ENCODE measurements at regions not wholly inside any gene's neighbourhood (a gene's known extent, or its start where the extent isn't known, plus 50 kb on each side); places are given as distances from the start of the nearest gene placed in this dataset.

DNA sequence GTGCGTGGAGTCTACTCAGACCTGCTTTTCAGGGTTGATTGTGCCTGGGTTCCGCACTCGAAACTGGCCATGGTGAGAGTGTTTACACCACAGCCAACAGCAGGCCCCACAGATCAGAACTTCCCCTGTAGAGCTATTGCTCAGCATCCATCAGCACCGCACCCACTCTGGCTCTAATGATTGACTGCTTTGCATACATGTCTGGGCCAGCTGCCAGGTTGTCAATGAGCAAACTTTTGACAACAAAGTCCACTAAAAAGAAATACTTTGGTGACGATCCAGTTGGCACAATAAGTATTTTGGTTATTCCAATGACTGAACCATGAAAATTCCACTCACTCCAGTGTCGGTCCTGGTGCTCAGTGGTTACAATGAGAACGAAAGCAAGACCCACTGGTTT is 190.7 kb downstream of the FOXL1 start:
- H3K4me1 ChIP-seq (ENCODE audit: low read depth), result no peaks in the 10 kb centered on the region
- no peaks in the 10 kb centered on the region for H3K9me3 ChIP-seq
- intact Hi-C loops (cut with DNase I, micrococcal nuclease), result no loop called here
- no peak overlapping the region for H3K4me3 ChIP-seq
- ATAC-seq (no peak), DNase-seq (no peak)
- TF ChIP-seq, protein P1, sequence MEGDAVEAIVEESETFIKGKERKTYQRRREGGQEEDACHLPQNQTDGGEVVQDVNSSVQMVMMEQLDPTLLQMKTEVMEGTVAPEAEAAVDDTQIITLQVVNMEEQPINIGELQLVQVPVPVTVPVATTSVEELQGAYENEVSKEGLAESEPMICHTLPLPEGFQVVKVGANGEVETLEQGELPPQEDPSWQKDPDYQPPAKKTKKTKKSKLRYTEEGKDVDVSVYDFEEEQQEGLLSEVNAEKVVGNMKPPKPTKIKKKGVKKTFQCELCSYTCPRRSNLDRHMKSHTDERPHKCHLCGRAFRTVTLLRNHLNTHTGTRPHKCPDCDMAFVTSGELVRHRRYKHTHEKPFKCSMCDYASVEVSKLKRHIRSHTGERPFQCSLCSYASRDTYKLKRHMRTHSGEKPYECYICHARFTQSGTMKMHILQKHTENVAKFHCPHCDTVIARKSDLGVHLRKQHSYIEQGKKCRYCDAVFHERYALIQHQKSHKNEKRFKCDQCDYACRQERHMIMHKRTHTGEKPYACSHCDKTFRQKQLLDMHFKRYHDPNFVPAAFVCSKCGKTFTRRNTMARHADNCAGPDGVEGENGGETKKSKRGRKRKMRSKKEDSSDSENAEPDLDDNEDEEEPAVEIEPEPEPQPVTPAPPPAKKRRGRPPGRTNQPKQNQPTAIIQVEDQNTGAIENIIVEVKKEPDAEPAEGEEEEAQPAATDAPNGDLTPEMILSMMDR (IDR thresholded peaks at IDR 0.05), result no peak
- no peaks in the 10 kb centered on the region for H3K36me3 ChIP-seq (ENCODE audit: low read depth)

DNA sequence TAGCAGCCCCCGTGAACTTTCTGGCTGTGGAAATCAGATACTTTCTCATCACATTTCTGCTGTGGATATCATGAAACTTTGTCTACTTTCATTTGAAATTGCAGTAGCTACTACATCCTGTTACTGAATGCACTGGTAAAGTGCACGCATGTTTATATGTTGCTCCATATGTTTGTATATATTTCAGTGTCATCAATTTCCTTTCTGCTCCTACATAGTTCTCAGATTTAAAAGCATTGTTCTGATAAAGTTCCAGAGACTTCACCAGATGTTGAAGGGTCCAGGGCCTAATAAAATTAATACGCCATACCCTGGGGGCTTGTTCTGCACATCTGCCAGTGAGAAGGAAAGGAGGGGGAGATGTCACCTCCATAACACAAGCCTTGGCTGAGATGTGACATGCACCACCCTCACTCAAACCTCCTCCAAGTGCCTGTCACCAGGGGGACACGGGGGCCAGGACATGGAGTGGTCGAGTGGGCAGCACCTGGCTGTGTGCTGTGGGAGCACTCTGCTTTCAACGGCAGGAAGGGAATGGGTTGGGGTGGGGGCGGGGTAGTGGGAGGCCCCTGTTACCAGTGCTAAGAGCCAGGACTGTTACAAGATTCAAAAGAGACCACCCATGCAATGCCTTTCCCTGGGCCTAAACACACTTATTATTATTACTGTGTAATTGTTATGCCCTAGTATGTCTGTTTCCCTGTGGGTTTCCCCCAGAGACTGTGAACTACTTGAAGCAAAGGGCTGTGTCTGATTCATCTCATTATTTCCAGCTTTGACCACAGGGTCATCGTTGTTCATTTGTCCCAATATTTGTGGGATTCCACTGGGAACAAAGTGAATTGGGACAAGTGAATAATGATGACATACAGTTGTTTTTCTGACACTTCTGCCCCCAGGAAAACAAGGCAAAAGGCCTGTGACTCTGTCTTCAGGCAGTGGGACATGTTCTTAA is 193.4 kb downstream of the FOXL1 start:
- ATAC-seq, result no peak
- no peaks in the 10 kb centered on the region for H3K36me3 ChIP-seq (ENCODE audit: low read depth)
- H3K4me1 ChIP-seq (ENCODE audit: low read depth), result no peaks in the 10 kb centered on the region
- DNase-seq, result no peak
- no peak overlapping the region for H3K4me3 ChIP-seq
- intact Hi-C loops (cut with DNase I, micrococcal nuclease), result loop anchor here in 1 of 2 donors (5.0 kb wide), 1 partner anchor 199 kb away; no protein-coding TSS in a partner anchor
- no peaks in the 10 kb centered on the region for H3K9me3 ChIP-seq
- TF ChIP-seq, protein P1 (IDR thresholded peaks at IDR 0.05), result no peak

DNA sequence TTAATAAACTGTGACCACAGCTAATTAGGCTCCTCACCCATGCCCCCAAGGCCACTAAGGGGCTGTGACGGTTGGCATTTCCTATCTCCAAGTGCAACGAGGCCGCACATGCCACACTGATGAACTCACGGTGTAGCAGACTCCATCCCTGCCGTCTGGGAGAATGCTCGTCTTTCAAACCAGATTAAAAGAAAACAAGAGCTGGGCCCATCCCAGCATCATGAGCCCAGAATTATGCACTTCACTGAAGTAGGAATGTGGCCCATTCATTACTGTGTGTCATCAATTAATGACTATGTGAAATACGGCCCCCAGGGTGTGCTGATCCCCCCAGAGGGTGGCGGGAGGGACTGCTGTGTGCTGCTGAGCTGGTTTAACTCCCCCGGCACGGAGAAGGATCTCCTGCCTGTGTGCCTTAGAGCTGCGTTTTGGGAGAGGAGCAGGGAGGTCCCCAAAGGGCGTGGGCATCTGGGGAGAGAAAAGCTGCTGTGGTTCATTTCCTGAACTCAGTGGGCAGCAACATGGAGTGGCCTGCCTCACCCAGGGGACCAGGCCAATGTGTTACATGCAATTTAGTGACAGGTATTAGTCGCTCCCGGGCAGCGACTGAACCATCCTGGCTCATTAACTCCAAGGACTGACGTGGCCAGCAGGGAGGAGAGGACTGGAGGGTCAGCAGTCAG is 194.5 kb downstream of the FOXL1 start:
- intact Hi-C loops (cut with DNase I, micrococcal nuclease), result loop anchor here in 1 of 2 donors (5.0 kb wide), 1 partner anchor 201 kb away; no protein-coding TSS in a partner anchor
- no peaks in the 10 kb centered on the region for H3K36me3 ChIP-seq (ENCODE audit: low read depth)
- TF ChIP-seq, protein P1 (IDR thresholded peaks at IDR 0.05), result no peak
- ATAC-seq (no peak), DNase-seq (no peak)
- H3K9me3 ChIP-seq, result no peaks in the 10 kb centered on the region
- H3K4me3 ChIP-seq, result no peak overlapping the region
- H3K4me1 ChIP-seq (ENCODE audit: low read depth), result no peaks in the 10 kb centered on the region

DNA sequence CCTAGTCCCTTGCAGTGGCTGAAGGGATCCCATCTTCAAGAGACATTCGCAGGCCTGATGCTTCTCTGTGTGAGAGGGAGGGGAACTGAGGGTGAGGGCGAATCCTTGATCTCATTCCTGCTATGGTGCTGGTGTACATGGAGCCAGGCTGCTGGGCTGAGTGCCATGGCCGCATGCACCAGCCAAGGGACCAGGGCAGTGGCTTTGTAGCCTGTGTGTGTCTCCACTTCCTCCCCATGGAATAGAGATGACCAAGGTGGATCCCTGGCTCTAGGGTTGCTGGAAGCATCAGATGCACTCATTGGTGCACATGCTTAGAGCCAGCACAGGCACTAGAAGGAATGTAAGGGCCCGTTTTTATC is 195.0 kb downstream of the FOXL1 start:
- no peaks in the 10 kb centered on the region for H3K9me3 ChIP-seq
- ATAC-seq (no peak), DNase-seq (no peak)
- no peaks in the 10 kb centered on the region for H3K36me3 ChIP-seq (ENCODE audit: low read depth)
- no peak overlapping the region for H3K4me3 ChIP-seq
- intact Hi-C loops (cut with DNase I, micrococcal nuclease), result loop anchor here in 1 of 2 donors (5.0 kb wide), 1 partner anchor 201 kb away; no protein-coding TSS in a partner anchor
- H3K4me1 ChIP-seq (ENCODE audit: low read depth), result no peaks in the 10 kb centered on the region
- TF ChIP-seq, protein P1 (IDR thresholded peaks at IDR 0.05), result no peak

DNA sequence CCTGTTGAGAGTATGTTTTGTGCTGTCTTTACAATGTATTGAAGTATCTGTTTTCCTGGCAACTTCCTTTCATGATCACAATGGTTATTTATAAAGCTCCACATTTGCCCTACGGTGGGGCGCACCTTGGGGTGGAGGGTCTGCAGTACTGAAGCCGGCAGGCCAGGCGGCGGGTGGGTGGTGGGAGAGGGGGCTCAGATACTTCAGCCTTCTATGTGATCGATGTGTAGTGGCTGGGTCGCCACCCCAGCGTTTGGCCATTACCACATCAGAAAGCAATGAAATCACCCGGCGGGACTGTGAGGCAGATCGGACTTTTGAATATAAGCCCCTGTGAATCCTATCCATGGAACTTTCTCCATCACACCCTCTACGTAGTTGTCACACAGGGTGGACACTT is 196.6 kb downstream of the FOXL1 start:
- TF ChIP-seq, protein P1 (IDR thresholded peaks at IDR 0.05), result no peak
- Histone ChIP-seq H3K4me1 (ENCODE audit: low read depth) (no peaks in the 10 kb centered on the region), H3K4me3 (no peak overlapping the region), H3K36me3 (ENCODE audit: low read depth) (no peaks in the 10 kb centered on the region), H3K9me3 (no peaks in the 10 kb centered on the region)
- no peak for DNase-seq
- ATAC-seq, result no peak
- intact Hi-C loops (cut with DNase I, micrococcal nuclease), result loop anchor here in 1 of 2 donors (5.0 kb wide), 1 partner anchor 203 kb away; no protein-coding TSS in a partner anchor

All from mucosa of descending colon (tissue), 3 donors.